ENCODE measurements at regions not wholly inside any gene's neighbourhood (a gene's known extent, or its start where the extent isn't known, plus 50 kb on each side); places are given as distances from the start of the nearest gene placed in this dataset.

DNA sequence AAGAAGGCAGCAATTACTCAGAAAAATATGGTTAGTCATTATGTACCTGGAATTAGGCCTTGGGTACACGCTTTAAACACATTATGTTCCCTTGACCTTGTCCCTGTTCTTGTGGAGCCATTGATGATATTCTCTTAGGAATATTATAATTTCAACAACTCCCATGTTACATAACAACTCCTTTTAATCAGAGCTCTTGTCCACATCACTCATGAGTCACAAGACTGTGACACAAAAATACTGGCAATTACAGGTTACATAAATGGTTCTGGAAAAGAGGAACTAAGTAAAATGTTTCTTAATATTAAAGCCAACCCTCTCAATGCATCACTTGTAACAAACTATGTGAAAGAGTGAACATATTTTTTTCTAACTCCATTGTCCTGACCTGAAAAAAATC is 143.8 kb upstream of the PCLO start:
- H3K27ac ChIP-seq, result no peak overlapping the region
- no peaks in the 10 kb centered on the region for H4K20me1 ChIP-seq (ENCODE audit: insufficient read depth)
- no peak overlapping the region for H2AFZ ChIP-seq (ENCODE audit: low read depth)
- H3K79me2 ChIP-seq (ENCODE audit: insufficient read depth, low read depth), result no peaks in the 10 kb centered on the region
- no peak overlapping the region for H3K9ac ChIP-seq
- no peak overlapping the region for H3K4me2 ChIP-seq
- TF ChIP-seq, protein P1, sequence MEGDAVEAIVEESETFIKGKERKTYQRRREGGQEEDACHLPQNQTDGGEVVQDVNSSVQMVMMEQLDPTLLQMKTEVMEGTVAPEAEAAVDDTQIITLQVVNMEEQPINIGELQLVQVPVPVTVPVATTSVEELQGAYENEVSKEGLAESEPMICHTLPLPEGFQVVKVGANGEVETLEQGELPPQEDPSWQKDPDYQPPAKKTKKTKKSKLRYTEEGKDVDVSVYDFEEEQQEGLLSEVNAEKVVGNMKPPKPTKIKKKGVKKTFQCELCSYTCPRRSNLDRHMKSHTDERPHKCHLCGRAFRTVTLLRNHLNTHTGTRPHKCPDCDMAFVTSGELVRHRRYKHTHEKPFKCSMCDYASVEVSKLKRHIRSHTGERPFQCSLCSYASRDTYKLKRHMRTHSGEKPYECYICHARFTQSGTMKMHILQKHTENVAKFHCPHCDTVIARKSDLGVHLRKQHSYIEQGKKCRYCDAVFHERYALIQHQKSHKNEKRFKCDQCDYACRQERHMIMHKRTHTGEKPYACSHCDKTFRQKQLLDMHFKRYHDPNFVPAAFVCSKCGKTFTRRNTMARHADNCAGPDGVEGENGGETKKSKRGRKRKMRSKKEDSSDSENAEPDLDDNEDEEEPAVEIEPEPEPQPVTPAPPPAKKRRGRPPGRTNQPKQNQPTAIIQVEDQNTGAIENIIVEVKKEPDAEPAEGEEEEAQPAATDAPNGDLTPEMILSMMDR (conservative IDR thresholded peaks at IDR 0.05; ENCODE audit: low read depth, low read length), result no peak
- no peaks in the 10 kb centered on the region for H3K4me1 ChIP-seq (ENCODE audit: low read depth, poor library complexity, severe bottlenecking)
- no peaks in the 10 kb centered on the region for H3K27me3 ChIP-seq (ENCODE audit: insufficient read depth, low read depth)
- H3K4me3 ChIP-seq (IDR thresholded peaks at IDR 0.05; ENCODE audit: insufficient read depth, low read depth, low read length), result no peak overlapping the region
- no peaks in the 10 kb centered on the region for H3K36me3 ChIP-seq (ENCODE audit: insufficient read depth)

DNA sequence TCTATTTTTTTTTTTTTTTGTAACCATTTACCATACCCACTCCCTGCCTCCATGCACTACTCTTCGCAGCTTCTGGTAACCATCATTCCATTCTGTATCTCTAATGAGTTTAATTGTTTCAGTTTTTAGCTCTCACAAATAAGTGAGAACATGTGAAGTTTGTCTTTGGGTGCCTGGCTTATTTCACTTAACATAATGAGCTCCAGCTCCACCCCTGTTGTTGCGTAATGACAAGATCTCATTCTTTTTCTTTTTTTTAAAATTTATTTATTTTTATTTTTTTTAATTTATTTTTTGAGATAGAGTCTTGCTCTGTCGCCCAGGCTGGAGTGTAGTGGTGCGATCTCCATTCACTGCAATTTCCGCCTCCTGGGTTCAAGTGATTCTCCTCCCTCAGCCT is 142.3 kb upstream of the PCLO start:
- H3K4me2 ChIP-seq, result no peak overlapping the region
- no peak overlapping the region for H3K27ac ChIP-seq
- no peaks in the 10 kb centered on the region for H3K36me3 ChIP-seq (ENCODE audit: insufficient read depth)
- no peaks in the 10 kb centered on the region for H4K20me1 ChIP-seq (ENCODE audit: insufficient read depth)
- no peaks in the 10 kb centered on the region for H3K4me1 ChIP-seq (ENCODE audit: low read depth, poor library complexity, severe bottlenecking)
- no peak overlapping the region for H3K4me3 ChIP-seq (IDR thresholded peaks at IDR 0.05; ENCODE audit: insufficient read depth, low read depth, low read length)
- H3K9ac ChIP-seq, result no peak overlapping the region
- TF ChIP-seq, protein P1 (conservative IDR thresholded peaks at IDR 0.05; ENCODE audit: low read depth, low read length), result no peak
- no peak overlapping the region for H2AFZ ChIP-seq (ENCODE audit: low read depth)
- H3K79me2 ChIP-seq (ENCODE audit: insufficient read depth, low read depth), result no peaks in the 10 kb centered on the region
- no peaks in the 10 kb centered on the region for H3K27me3 ChIP-seq (ENCODE audit: insufficient read depth, low read depth)

DNA sequence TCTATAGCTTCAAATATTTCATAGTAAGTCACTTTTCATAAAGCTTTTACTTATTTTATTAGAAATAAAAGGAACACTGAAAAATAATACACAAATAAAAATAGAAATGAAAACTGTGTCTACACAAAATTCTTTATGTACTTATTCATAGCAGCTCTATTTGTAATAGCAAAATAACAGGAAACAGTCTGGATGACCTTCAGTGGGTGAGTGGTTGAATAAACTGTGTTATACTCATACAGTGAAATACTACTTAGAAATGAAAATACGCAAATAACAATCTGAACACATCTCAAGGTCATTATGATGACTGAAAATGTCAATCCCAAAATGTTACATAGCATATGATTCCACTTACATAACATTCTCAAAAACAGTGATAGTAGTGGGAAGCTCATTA is 138.7 kb upstream of the PCLO start:
- Histone ChIP-seq H4K20me1 (ENCODE audit: insufficient read depth) (no peaks in the 10 kb centered on the region), H3K4me3 (IDR thresholded peaks at IDR 0.05; ENCODE audit: insufficient read depth, low read depth, low read length) (no peak overlapping the region), H3K79me2 (ENCODE audit: insufficient read depth, low read depth) (no peaks in the 10 kb centered on the region), H3K36me3 (ENCODE audit: insufficient read depth) (no peaks in the 10 kb centered on the region), H2AFZ (ENCODE audit: low read depth) (no peak overlapping the region), H3K4me2 (no peak overlapping the region), H3K27me3 (ENCODE audit: insufficient read depth, low read depth) (no peaks in the 10 kb centered on the region), H3K27ac (no peak overlapping the region), H3K9ac (no peak overlapping the region), H3K4me1 (ENCODE audit: low read depth, poor library complexity, severe bottlenecking) (no peaks in the 10 kb centered on the region)
- TF ChIP-seq, protein P1 (conservative IDR thresholded peaks at IDR 0.05; ENCODE audit: low read depth, low read length), result no peak

- Histone ChIP-seq H2AFZ (ENCODE audit: low read depth) (no peak overlapping the region), H3K27me3 (ENCODE audit: insufficient read depth, low read depth) (no peaks in the 10 kb centered on the region), H4K20me1 (ENCODE audit: insufficient read depth) (no peaks in the 10 kb centered on the region), H3K4me3 (IDR thresholded peaks at IDR 0.05; ENCODE audit: insufficient read depth, low read depth, low read length) (no peak overlapping the region), H3K27ac (no peak overlapping the region), H3K4me2 (no peak overlapping the region), H3K9ac (no peak overlapping the region), H3K4me1 (ENCODE audit: low read depth, poor library complexity, severe bottlenecking) (no peaks in the 10 kb centered on the region), H3K79me2 (ENCODE audit: insufficient read depth, low read depth) (no peaks in the 10 kb centered on the region), H3K36me3 (ENCODE audit: insufficient read depth) (no peaks in the 10 kb centered on the region)
- TF ChIP-seq, protein P1 (conservative IDR thresholded peaks at IDR 0.05; ENCODE audit: low read depth, low read length), result no peak
Observed at GRCh38 chr7:83290211-83290610, 127.5 kb upstream of the PCLO start.

Data from KMS-11 (cell line).